HG03159 (cell line): ENCODE measurements at regions not wholly inside any gene's neighbourhood (a gene's known extent, or its start where the extent isn't known, plus 50 kb on each side); places are given as distances from the start of the nearest gene placed in this dataset.
A peak's percentile ranks its signal among the peaks of the same experiment; 100 is the strongest.
"Not testable (repeated sequence)": the region's sequence is repeated elsewhere in the genome, so short reads cannot be mapped to it uniquely, and the experiment has no call there.

Experiments used
- ATAC-seq: cut with Tn5 transposase; IDR thresholded peaks from one replicate; pipeline ENCODE4 v1.9.1; 2021; ENCODE audit warnings: mild to moderate bottlenecking, moderate library complexity; ENCODE audit not compliant: unreplicated experiment

- ATAC-seq, result not testable (repeated sequence)
These were observed 103.0 kb upstream of the FAM25C start for GRCh38 chr10:48102410-48103146.

GRCh38 chr10:48098854-48099253, 99.3 kb upstream of the FAM25C start:
- not testable (repeated sequence) for ATAC-seq

- ATAC-seq, result not testable (repeated sequence)
These were observed 91.1 kb upstream of the FAM25C start for GRCh38 chr10:48090706-48091105.

- ATAC-seq, result not testable (repeated sequence)
These were observed 88.5 kb upstream of the FAM25C start for GRCh38 chr10:48088087-48088486.

GRCh38 chr10:48084446-48084845, 84.9 kb upstream of the FAM25C start:
- ATAC-seq, result not testable (repeated sequence)

GRCh38 chr10:48071228-48071627, 71.6 kb upstream of the FAM25C start:
- not testable (repeated sequence) for ATAC-seq

GRCh38 chr10:48063944-48064625, 64.5 kb upstream of the FAM25C start:
- ATAC-seq, result peak; percentile 97

- ATAC-seq, result not testable (repeated sequence)
These were observed 55.8 kb upstream of the FAM25C start for GRCh38 chr10:48055395-48055794.
